GM23338 (cell line): ENCODE measurements at regions not wholly inside any gene's neighbourhood (a gene's known extent, or its start where the extent isn't known, plus 50 kb on each side); places are given as distances from the start of the nearest gene placed in this dataset.

Source experiments
- ATAC-seq: fragments of 200-7000 bp; cut with Tn5 transposase; 3 replicates; pipeline ENCODE4 v1.9.1; 2020
- DNase-seq: peaks from one replicate; pipeline ENCODE4 v3.0.0-alpha.2; 2015; ENCODE audit warnings: low spot score
- H2AFZ ChIP-seq: fragments of 200-600 bp; sonication (generic); 2 replicates; pipeline ENCODE4 v1.8.0; 2016; ENCODE audit warnings: antibody characterized with exemption, mild to moderate bottlenecking, moderate library complexity
- H3F3A ChIP-seq: fragments of 200-600 bp; sonication (generic); replicated peaks from 2 replicates; pipeline ENCODE4 v1.8.0; 2017; ENCODE audit warnings: antibody characterized with exemption, mixed run types, low read depth
- H3K27ac ChIP-seq: fragments of 200-600 bp; sonication (generic); 2 replicates; pipeline ENCODE4 v1.6.1; 2016; ENCODE audit warnings: low read depth
- H3K27me3 ChIP-seq: fragments of 200-600 bp; sonication (generic); 2 replicates; pipeline ENCODE4 v1.8.0; 2016; ENCODE audit warnings: mild to moderate bottlenecking, mixed run types, moderate library complexity; ENCODE audit not compliant: insufficient read depth
- H3K36me3 ChIP-seq: fragments of 200-600 bp; sonication (generic); 2 replicates; pipeline ENCODE4 v1.8.0; 2016; ENCODE audit warnings: mild to moderate bottlenecking; ENCODE audit not compliant: insufficient read depth
- H3K4me1 ChIP-seq: fragments of 200-600 bp; sonication (generic); 2 replicates; pipeline ENCODE4 v1.8.0; 2016; ENCODE audit warnings: mild to moderate bottlenecking, moderate library complexity; ENCODE audit not compliant: insufficient read depth
- H3K4me2 ChIP-seq: fragments of 200-600 bp; sonication (generic); 2 replicates; pipeline ENCODE4 v1.7.1; 2017; ENCODE audit warnings: mixed run types
- H3K4me3 ChIP-seq: fragments of 200-600 bp; sonication (generic); 2 replicates; pipeline ENCODE4 v1.6.1; 2016; ENCODE audit warnings: mixed run types
- H3K79me2 ChIP-seq: fragments of 200-600 bp; sonication (generic); replicated peaks from 2 replicates; pipeline ENCODE4 v1.8.0; 2017; ENCODE audit warnings: mild to moderate bottlenecking; ENCODE audit not compliant: insufficient read depth
- H3K9me2 ChIP-seq: fragments of 200-600 bp; sonication (generic); 2 replicates; pipeline ENCODE4 v1.8.0; 2017; ENCODE audit not compliant: insufficient read depth
- H4K20me1 ChIP-seq: fragments of 200-600 bp; sonication (generic); replicated peaks from 2 replicates; pipeline ENCODE4 v1.8.0; 2017; ENCODE audit warnings: mild to moderate bottlenecking; ENCODE audit not compliant: insufficient read depth
- H3K27ac Mint-ChIP-seq: 2 replicates; pipeline ENCODE4 v1.8.0; 2020; ENCODE audit warnings: inconsistent platforms, mild to moderate bottlenecking, moderate library complexity, mixed read lengths
- H3K27me3 Mint-ChIP-seq: 3 replicates; pipeline ENCODE4 v1.8.0; 2022; ENCODE audit warnings: low read depth, mild to moderate bottlenecking, moderate library complexity, mixed read lengths, inconsistent platforms; ENCODE audit not compliant: insufficient read depth, poor library complexity
- H3K36me3 Mint-ChIP-seq: 3 replicates; pipeline ENCODE4 v1.8.0; 2021; ENCODE audit warnings: low read depth, mild to moderate bottlenecking, inconsistent platforms, moderate library complexity, mixed read lengths
- H3K4me1 Mint-ChIP-seq: 3 replicates; pipeline ENCODE4 v1.8.0; 2020; ENCODE audit warnings: mild to moderate bottlenecking, inconsistent platforms, mixed read lengths
- H3K4me3 Mint-ChIP-seq: 3 replicates; pipeline ENCODE4 v1.8.0; 2021; ENCODE audit warnings: moderate library complexity, mild to moderate bottlenecking, inconsistent platforms, mixed read lengths
- H3K9me3 Mint-ChIP-seq: 3 replicates; pipeline ENCODE4 v1.8.0; 2020; ENCODE audit warnings: moderate library complexity, mild to moderate bottlenecking, inconsistent platforms, mixed read lengths
- CREB1 ChIP-seq: fragments of 250-450 bp; sonication (Bioruptor Pico); IDR thresholded peaks from 2 replicates; pipeline ENCODE4 v1.5.0; 2020; ENCODE audit warnings: low read depth, mild to moderate bottlenecking, moderate library complexity
- EZH2 ChIP-seq: fragments of 200-600 bp; sonication (generic); IDR thresholded peaks from one replicate; pipeline ENCODE4 v1.8.0; 2017; ENCODE audit warnings: antibody characterized with exemption, mild to moderate bottlenecking, low read depth; ENCODE audit not compliant: unreplicated experiment
- EZH2phosphoT487 ChIP-seq: fragments of 200-600 bp; sonication (generic); IDR thresholded peaks from one replicate; pipeline ENCODE4 v1.8.1; 2018; ENCODE audit warnings: antibody characterized with exemption; ENCODE audit not compliant: unreplicated experiment
- JUNB ChIP-seq: IDR thresholded peaks from one replicate; pipeline ENCODE4 v1.6.1; 2016; ENCODE audit warnings: antibody characterized with exemption; ENCODE audit not compliant: unreplicated experiment
- POLR2AphosphoS5 ChIP-seq: IDR thresholded peaks from 2 replicates; pipeline ENCODE4 v1.6.1; 2016; ENCODE audit warnings: antibody characterized with exemption, low read depth
- STAT1 ChIP-seq: IDR thresholded peaks from one replicate; pipeline ENCODE4 v1.6.1; 2016; ENCODE audit warnings: antibody characterized with exemption; ENCODE audit not compliant: unreplicated experiment
- ZNF331 ChIP-seq: fragments of 250-450 bp; sonication (Bioruptor Pico); IDR thresholded peaks from 2 replicates; pipeline ENCODE4 v1.5.0; 2020; ENCODE audit warnings: low read depth, mild to moderate bottlenecking, moderate library complexity
- TF ChIP-seq, protein P1 (sequence below), 2 experiments: fragments of 200-600 bp in 1 of 2; sonication (generic) in 1 of 2; conservative IDR thresholded peaks; 2 replicates each; pipeline versions ENCODE4 v1.5.1 to v1.6.1; 2016 to 2017; ENCODE audit warnings: antibody characterized with exemption in 2 of 2, low read depth in 2 of 2, mild to moderate bottlenecking in 2 of 2, moderate library complexity in 1 of 2
- TF ChIP-seq, protein P2 (sequence below): IDR thresholded peaks from 2 replicates; pipeline ENCODE4 v1.6.1; 2016; ENCODE audit warnings: antibody characterized with exemption

DNA sequence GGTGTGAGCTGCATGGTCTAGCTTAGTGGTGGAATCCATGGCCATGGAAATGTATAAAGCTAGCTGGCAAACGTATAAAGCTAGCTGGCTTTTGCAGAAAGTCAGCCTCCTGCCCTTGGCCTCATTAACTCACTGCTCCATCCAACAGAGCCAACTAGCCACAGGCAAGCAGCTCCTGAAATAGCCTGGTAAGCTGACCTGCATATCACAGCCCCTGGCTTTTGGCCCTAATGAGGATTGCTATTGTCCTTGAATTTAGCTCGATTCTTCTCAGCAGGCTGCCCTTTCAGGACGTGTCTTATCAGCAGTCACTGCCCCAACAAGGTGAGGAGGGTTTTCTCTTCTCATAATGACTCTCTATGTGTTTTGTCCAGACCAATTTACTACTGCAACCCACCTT lies 446.8 kb downstream of the WDR72 start:
- H4K20me1 ChIP-seq = no peaks in the 10 kb centered on the region
- H3K9me2 ChIP-seq = no peaks in the 10 kb centered on the region
- no peak overlapping the region for H3K4me3 ChIP-seq
- no peaks in the 10 kb centered on the region for H3K27me3 ChIP-seq
- Mint-ChIP-seq H3K27ac (no peak overlapping the region), H3K4me1 (peaks cover 22% of the 10 kb centered on the region), H3K4me3 (no peak overlapping the region), H3K9me3 (no peaks in the 10 kb centered on the region), H3K36me3 (no peaks in the 10 kb centered on the region), H3K27me3 (peaks cover 2% of the 10 kb centered on the region)
- TF ChIP-seq, protein P1, sequence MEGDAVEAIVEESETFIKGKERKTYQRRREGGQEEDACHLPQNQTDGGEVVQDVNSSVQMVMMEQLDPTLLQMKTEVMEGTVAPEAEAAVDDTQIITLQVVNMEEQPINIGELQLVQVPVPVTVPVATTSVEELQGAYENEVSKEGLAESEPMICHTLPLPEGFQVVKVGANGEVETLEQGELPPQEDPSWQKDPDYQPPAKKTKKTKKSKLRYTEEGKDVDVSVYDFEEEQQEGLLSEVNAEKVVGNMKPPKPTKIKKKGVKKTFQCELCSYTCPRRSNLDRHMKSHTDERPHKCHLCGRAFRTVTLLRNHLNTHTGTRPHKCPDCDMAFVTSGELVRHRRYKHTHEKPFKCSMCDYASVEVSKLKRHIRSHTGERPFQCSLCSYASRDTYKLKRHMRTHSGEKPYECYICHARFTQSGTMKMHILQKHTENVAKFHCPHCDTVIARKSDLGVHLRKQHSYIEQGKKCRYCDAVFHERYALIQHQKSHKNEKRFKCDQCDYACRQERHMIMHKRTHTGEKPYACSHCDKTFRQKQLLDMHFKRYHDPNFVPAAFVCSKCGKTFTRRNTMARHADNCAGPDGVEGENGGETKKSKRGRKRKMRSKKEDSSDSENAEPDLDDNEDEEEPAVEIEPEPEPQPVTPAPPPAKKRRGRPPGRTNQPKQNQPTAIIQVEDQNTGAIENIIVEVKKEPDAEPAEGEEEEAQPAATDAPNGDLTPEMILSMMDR (conservative IDR thresholded peaks at IDR 0.05; ENCODE audit: low read depth in 2 of 2) = no peak
- no peak for TF ChIP-seq EZH2
- TF ChIP-seq CREB1 = no peak
- no peak for TF ChIP-seq ZNF331 (CRISPR knock-in tag)
- peak; percentile 84 for ATAC-seq
- H3F3A ChIP-seq = no peaks in the 10 kb centered on the region
- H3K4me1 ChIP-seq = no peaks in the 10 kb centered on the region
- no peaks in the 10 kb centered on the region for H3K79me2 ChIP-seq
- no peak overlapping the region for H3K27ac ChIP-seq
- DNase-seq = peak; percentile 2
- H3K36me3 ChIP-seq = peaks cover 4% of the 10 kb centered on the region; the same call in 1 of the 2 replicates
- no peak overlapping the region for H3K4me2 ChIP-seq
- H2AFZ ChIP-seq = no peak overlapping the region

DNA sequence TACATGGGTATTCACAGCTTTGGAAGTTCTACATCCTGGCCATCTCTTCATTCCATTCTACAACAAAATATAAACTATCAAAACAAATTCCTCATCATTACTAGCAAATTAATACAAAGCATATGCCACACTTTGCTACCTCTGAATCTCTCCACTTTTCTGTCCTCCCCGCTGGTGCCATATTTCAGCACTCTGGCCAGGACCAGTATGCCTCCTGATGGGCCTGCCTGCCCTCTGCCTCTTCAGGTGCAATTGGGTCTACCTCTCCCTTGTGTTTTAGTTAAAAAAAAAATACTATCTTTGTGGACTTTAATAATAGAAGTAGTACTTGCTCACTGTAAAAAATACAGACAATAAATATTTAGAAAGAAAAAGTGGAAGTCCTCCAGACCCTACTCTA lies 448.8 kb downstream of the WDR72 start:
- Mint-ChIP-seq H3K27me3 (peaks cover 2% of the 10 kb centered on the region), H3K27ac (no peak overlapping the region), H3K4me1 (peaks cover 26% of the 10 kb centered on the region), H3K36me3 (no peaks in the 10 kb centered on the region), H3K9me3 (no peaks in the 10 kb centered on the region), H3K4me3 (no peak overlapping the region)
- no peaks in the 10 kb centered on the region for H3F3A ChIP-seq
- H4K20me1 ChIP-seq = no peaks in the 10 kb centered on the region
- DNase-seq (no peak), ATAC-seq (no peak)
- TF ChIP-seq POLR2AphosphoS5 (no peak), STAT1 (no peak), CREB1 (no peak)
- no peaks in the 10 kb centered on the region for H3K79me2 ChIP-seq
- H3K4me1 ChIP-seq = no peaks in the 10 kb centered on the region
- H2AFZ ChIP-seq = no peak overlapping the region
- H3K4me3 ChIP-seq = no peak overlapping the region
- no peaks in the 10 kb centered on the region for H3K27me3 ChIP-seq
- H3K27ac ChIP-seq = no peak overlapping the region
- H3K9me2 ChIP-seq = no peaks in the 10 kb centered on the region
- peaks cover 4% of the 10 kb centered on the region; the same call in 1 of the 2 replicates for H3K36me3 ChIP-seq
- no peak overlapping the region for H3K4me2 ChIP-seq

DNA sequence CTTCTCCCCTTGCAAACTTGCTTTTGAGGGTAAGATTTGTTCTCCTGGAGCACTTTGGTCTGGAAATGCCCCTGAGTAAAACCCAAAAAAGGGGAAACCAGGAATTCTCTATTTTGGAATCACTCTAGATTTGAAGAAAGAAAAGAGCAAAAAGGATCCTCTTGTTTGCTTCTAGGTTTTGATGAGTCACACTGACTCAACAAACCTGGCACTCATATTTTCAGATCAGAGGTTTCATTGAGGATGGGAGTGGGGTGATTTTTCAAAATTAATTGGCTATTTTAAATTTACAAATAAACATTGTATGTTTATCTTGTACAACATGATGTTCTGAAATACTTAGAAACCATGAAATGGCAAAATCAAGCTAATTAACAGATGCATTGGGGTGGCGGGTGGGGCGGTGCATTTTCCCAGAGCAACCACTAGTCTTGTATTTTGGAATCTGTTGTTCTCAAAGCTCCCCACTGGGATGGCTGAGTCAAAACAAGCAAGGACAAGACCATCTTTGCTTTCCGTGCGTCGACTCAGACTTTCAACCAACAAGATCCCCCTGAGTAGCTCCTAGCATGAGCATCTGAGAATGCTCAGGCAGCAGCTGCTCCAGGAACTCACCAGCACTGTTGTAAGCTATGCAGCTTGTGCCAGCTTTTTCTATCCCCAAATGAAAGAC lies 451.4 kb downstream of the WDR72 start:
- H4K20me1 ChIP-seq = no peaks in the 10 kb centered on the region
- Mint-ChIP-seq H3K9me3 (no peaks in the 10 kb centered on the region; the same call in 2 of the 3 replicates), H3K27me3 (peaks cover 4% of the 10 kb centered on the region), H3K4me1 (peaks cover 22% of the 10 kb centered on the region), H3K36me3 (no peaks in the 10 kb centered on the region), H3K4me3 (no peak overlapping the region), H3K27ac (no peak overlapping the region; the same call in 1 of the 2 replicates)
- peaks cover 3% of the 10 kb centered on the region; the same call in 1 of the 2 replicates for H3K36me3 ChIP-seq
- no peak overlapping the region for H3K27ac ChIP-seq
- no peaks in the 10 kb centered on the region for H3F3A ChIP-seq
- TF ChIP-seq POLR2AphosphoS5 (no peak), JUNB (no peak), EZH2phosphoT487 (no peak), ZNF331 (CRISPR knock-in tag) (no peak), STAT1 (no peak)
- TF ChIP-seq, protein P2, sequence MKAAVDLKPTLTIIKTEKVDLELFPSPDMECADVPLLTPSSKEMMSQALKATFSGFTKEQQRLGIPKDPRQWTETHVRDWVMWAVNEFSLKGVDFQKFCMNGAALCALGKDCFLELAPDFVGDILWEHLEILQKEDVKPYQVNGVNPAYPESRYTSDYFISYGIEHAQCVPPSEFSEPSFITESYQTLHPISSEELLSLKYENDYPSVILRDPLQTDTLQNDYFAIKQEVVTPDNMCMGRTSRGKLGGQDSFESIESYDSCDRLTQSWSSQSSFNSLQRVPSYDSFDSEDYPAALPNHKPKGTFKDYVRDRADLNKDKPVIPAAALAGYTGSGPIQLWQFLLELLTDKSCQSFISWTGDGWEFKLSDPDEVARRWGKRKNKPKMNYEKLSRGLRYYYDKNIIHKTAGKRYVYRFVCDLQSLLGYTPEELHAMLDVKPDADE = no peak
- H3K4me3 ChIP-seq = no peak overlapping the region
- no peaks in the 10 kb centered on the region for H3K27me3 ChIP-seq
- ATAC-seq (peak; percentile 56), DNase-seq (peak; percentile 22)
- no peak overlapping the region for H2AFZ ChIP-seq
- no peaks in the 10 kb centered on the region for H3K9me2 ChIP-seq
- no peak overlapping the region for H3K4me2 ChIP-seq
- no peaks in the 10 kb centered on the region for H3K79me2 ChIP-seq
- H3K4me1 ChIP-seq = no peaks in the 10 kb centered on the region
